ENCODE measurements at regions not wholly inside any gene's neighbourhood (a gene's known extent, or its start where the extent isn't known, plus 50 kb on each side); places are given as distances from the start of the nearest gene placed in this dataset.
A peak's percentile ranks its signal among the peaks of the same experiment; 100 is the strongest.
"Not testable (repeated sequence)": the region's sequence is repeated elsewhere in the genome, so short reads cannot be mapped to it uniquely, and the experiment has no call there.

DNA sequence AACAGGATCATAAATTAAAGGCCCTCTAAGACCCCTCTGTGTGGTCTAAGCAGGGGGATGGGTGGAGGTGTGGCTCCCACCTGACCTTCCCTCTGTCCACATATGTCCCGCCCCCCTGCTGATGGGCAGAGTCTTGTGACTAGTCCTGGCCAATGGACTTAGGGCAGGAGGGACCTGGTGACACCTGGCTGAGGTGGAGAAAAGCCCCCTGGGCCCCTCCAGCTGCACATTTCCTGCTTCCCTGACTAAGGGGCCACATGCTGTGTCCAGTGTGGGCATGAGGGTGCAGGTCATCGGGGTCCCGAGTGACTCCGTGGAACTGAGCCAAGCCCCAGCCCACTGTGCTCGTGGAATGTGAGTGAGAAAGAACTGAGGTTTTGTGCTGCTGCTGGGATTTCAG, 254.7 kb downstream of the ADGRD1 start:
- TF ChIP-seq, protein P1, sequence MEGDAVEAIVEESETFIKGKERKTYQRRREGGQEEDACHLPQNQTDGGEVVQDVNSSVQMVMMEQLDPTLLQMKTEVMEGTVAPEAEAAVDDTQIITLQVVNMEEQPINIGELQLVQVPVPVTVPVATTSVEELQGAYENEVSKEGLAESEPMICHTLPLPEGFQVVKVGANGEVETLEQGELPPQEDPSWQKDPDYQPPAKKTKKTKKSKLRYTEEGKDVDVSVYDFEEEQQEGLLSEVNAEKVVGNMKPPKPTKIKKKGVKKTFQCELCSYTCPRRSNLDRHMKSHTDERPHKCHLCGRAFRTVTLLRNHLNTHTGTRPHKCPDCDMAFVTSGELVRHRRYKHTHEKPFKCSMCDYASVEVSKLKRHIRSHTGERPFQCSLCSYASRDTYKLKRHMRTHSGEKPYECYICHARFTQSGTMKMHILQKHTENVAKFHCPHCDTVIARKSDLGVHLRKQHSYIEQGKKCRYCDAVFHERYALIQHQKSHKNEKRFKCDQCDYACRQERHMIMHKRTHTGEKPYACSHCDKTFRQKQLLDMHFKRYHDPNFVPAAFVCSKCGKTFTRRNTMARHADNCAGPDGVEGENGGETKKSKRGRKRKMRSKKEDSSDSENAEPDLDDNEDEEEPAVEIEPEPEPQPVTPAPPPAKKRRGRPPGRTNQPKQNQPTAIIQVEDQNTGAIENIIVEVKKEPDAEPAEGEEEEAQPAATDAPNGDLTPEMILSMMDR (IDR thresholded peaks at IDR 0.05; ENCODE audit: insufficient read depth, low read length, severe bottlenecking), result no peak
- Histone ChIP-seq H3K36me3 (ENCODE audit: control insufficient read depth, insufficient read depth, low read length) (no peaks in the 10 kb centered on the region), H3K4me3 (ENCODE audit: low read depth, low read length) (no peak overlapping the region), H3K27me3 (ENCODE audit: control insufficient read depth, insufficient read depth, low read length) (no peaks in the 10 kb centered on the region)
- DNase-seq (ENCODE audit: low read depth) (no peak), FAIRE-seq (no peak)

DNA sequence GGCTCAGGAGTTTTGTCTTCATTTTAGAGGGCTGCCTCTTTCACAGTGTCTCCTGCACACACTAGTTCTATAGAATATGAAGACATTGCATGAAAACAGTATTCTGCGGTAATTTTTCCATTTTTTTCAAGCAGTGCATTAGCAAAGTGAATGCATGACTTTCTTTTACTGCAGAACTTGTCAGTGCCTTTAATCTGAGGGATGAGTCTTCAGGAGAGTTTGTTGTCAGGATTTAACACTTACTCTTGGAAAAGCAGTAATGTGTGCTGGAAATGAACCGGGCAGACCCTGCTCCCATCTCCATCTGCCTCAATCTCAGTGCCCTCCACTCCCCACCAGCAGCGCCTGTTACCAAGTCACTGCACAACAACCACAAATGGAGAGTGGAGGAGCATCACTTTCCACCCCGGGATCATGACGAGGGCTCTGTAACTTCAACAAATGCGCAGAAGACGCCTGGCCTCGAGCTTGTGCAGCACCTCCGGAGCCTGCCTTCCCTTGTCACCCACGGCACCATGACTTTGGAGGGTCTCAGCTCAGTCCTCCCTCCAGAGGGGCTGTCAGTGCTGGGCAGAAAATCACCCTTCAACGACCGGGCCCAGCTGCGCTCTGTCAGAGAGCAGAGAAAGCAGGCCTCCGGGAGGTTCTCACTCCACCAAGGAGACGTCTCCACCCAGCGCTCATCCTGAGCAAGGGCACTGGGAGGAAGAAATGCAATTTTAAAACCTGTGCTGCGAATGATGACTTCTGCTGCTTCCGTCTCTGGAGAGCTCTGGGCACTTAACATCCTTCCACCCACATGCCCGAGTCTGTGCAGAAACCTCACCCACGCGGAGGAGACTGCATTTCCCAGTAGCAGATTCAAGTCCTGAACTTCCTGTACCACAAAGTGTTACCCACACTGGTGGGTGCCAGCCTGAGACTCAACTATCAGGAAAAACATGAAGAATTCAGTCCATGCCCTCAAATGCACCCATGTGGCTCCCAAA, 255.7 kb downstream of the ADGRD1 start:
- H3K4me3 ChIP-seq (ENCODE audit: low read depth, low read length), result no peak overlapping the region
- no peaks in the 10 kb centered on the region for H3K27me3 ChIP-seq (ENCODE audit: control insufficient read depth, insufficient read depth, low read length)
- FAIRE-seq, result peak; percentile 47
- H3K36me3 ChIP-seq (ENCODE audit: control insufficient read depth, insufficient read depth, low read length), result no peaks in the 10 kb centered on the region
- DNase-seq (ENCODE audit: low read depth), result no peak
- TF ChIP-seq, protein P1 (IDR thresholded peaks at IDR 0.05; ENCODE audit: insufficient read depth, low read length, severe bottlenecking), result no peak

DNA sequence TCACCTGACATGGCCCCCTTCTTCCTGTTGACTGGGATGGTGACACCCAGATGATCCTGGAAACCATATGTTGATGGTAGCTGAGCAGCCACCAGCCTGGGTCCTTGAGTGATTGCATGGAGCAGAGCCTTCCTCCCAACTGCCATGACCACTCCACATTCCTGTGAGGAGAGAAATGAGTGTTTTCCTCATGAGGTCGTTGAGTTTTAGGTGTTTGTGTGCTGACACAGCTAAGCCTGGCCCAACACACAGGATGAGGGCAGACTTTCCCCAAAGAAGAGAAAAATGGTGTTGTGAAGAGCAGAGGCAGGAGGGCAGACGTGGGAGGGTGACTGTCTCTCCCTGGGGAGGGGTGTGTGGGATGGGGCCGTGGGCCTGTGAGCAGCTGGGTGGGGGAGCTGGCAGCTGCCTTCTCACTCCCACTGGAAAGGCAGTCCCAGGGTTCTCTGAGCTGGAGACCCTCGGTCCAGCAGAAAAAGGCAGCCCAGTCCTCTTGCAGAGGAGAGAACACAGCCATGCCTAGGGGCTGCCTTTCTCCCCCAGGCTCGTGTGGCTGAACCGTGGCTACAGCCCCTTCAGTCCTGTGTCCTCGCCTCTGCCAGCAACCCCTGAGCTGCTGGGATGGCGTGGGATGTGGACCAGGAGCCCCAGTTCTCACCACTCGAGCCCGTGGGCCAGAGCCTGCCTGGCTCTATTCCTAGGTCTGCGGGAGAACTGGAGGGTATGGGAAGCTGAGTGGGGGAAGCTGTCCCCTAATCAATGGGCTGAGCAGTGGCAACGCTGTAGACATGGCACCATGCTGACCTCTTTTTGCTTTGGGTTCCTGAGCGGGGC, 257.0 kb downstream of the ADGRD1 start:
- no peaks in the 10 kb centered on the region for H3K36me3 ChIP-seq (ENCODE audit: control insufficient read depth, insufficient read depth, low read length)
- TF ChIP-seq, protein P1 (IDR thresholded peaks at IDR 0.05; ENCODE audit: insufficient read depth, low read length, severe bottlenecking), result no peak
- no peak for FAIRE-seq
- no peak overlapping the region for H3K4me3 ChIP-seq (ENCODE audit: low read depth, low read length)
- H3K27me3 ChIP-seq (ENCODE audit: control insufficient read depth, insufficient read depth, low read length), result no peaks in the 10 kb centered on the region
- DNase-seq (ENCODE audit: low read depth), result no peak

DNA sequence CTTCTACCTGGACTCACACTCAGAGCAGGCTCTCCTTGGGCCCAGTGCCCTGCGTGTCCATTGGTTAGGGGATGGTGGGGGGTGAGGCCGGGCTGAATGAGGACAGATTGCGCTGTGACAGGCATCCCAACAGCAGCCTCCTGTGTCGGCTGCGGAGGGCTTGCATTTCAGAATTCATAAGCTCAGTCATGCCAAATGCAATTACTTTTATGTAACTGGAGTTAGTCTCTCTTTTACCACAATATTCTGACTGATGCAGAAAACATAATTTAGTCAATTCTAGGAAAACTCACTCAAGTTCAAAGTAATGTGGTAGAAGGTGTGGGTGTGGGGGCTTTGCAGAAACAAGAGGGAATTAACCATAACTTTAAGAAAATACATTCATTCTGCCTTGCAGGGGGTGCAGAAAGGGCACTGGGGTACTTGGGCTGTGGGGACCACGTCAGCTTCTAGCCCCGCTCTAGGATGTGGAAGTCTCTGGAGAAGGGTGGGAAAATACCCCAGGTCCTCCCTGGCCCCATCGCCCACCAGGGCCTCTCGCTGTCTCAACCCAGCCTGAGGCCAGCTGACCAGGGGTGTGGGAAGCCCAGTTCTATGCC, 257.7 kb downstream of the ADGRD1 start:
- FAIRE-seq, result no peak
- TF ChIP-seq, protein P1 (IDR thresholded peaks at IDR 0.05; ENCODE audit: insufficient read depth, low read length, severe bottlenecking), result no peak
- H3K36me3 ChIP-seq (ENCODE audit: control insufficient read depth, insufficient read depth, low read length), result no peaks in the 10 kb centered on the region
- no peak for DNase-seq (ENCODE audit: low read depth)
- H3K4me3 ChIP-seq (ENCODE audit: low read depth, low read length), result no peak overlapping the region
- no peaks in the 10 kb centered on the region for H3K27me3 ChIP-seq (ENCODE audit: control insufficient read depth, insufficient read depth, low read length)

DNA sequence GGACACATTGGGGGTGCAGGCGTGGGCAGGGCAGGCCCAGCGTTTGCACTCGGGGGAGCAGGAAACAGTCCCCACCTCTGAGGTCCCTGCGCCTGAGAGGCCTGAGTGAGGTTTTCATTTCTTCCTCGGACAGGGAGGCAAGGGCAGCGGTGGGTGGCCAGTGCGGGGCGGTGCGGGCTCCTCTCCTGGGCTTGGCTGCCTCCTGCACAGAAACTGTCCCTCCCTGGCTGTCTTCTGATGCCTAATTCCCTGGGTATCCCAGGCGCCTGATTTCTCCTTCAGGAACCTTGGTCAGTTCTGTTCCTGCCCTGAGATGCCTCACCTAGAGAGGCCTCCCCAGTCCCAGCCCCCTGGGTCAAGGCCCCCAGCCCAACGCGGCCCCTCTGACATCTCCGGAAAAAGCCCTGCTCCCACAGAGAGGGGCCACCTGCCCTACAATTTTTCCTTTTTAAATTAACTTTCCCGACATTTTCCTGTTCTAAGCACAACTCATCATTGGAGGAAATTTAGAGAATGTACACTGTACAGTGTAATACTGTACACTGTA, 260.3 kb downstream of the ADGRD1 start:
- no peak overlapping the region for H3K4me3 ChIP-seq (ENCODE audit: low read depth, low read length)
- H3K27me3 ChIP-seq (ENCODE audit: control insufficient read depth, insufficient read depth, low read length), result no peaks in the 10 kb centered on the region
- DNase-seq (ENCODE audit: low read depth), result no peak
- no peaks in the 10 kb centered on the region for H3K36me3 ChIP-seq (ENCODE audit: control insufficient read depth, insufficient read depth, low read length)
- no peak for FAIRE-seq
- TF ChIP-seq, protein P1 (IDR thresholded peaks at IDR 0.05; ENCODE audit: insufficient read depth, low read length, severe bottlenecking), result no peak

DNA sequence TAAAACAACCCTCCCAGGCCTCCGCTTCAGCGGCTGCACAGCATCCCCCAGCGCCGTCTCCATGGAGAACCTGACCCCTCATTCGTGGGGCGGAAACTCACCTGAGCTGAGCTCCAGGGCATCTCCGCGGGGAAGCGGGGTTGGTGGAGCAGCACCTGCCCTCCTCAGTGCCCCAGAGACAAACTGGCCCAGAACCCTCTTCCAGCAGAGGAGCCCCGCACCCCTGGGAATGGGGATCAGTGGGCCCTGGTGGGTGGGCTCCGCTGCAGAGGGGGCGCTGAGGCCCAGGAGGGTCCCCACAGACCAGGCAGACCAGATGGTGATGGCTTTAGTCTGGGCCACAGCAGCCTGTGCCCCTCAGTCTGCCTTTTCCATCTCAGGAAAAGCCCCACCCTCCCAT, 261.2 kb downstream of the ADGRD1 start:
- not testable (repeated sequence) for H3K27me3 ChIP-seq (ENCODE audit: control insufficient read depth, insufficient read depth, low read length); H3K4me3 ChIP-seq (ENCODE audit: low read depth, low read length); H3K36me3 ChIP-seq (ENCODE audit: control insufficient read depth, insufficient read depth, low read length); DNase-seq (ENCODE audit: low read depth); FAIRE-seq

DNA sequence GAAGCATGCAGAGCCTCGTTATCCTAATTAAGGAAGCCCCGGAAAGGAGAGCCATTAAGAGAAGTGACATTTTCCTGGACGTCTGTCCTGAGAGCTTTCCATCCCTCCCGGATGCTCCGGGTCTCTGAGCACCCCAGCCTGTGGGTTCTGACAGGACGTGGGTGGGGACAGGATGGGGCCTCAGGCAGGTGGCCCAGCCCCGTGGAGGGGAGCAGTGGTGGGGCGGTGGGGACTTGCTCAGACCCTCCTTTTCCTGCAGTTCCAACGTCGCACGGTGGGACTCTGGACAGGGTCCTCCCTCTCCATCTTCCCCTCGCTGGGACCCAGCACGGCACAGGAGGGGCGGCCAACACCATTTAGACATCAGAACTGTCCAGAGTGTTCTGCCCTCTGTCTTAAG, 262.9 kb downstream of the ADGRD1 start:
- H3K36me3 ChIP-seq (ENCODE audit: control insufficient read depth, insufficient read depth, low read length); H3K27me3 ChIP-seq (ENCODE audit: control insufficient read depth, insufficient read depth, low read length); DNase-seq (ENCODE audit: low read depth); H3K4me3 ChIP-seq (ENCODE audit: low read depth, low read length): not testable (repeated sequence)
- peak; percentile 62 for FAIRE-seq
